OCI-LY3 (cell line): ENCODE measurements at regions not wholly inside any gene's neighbourhood (a gene's known extent, or its start where the extent isn't known, plus 50 kb on each side); places are given as distances from the start of the nearest gene placed in this dataset.
"Not testable (repeated sequence)": the region's sequence is repeated elsewhere in the genome, so short reads cannot be mapped to it uniquely, and the experiment has no call there.

ENCODE experiments used
- CTCF ChIP-seq: fragments of 200-600, 300-600 bp; sonication (generic); IDR thresholded peaks from 2 replicates; pipeline ENCODE4 v1.5.1; 2014; ENCODE audit warnings: antibody characterized with exemption, low read length, low read depth
- EZH2phosphoT487 ChIP-seq: fragments of 200-600 bp; shearing (Covaris generic); IDR thresholded peaks from 2 replicates; pipeline ENCODE4 v1.6.1; 2018; ENCODE audit warnings: antibody characterized with exemption, mixed run types, low read depth

- not testable (repeated sequence) for TF ChIP-seq CTCF, EZH2phosphoT487
These were observed 423.7 kb downstream of the OLFM4 start for GRCh38 chr13:53452263-53452808.
